ENCODE measurements at regions not wholly inside any gene's neighbourhood (a gene's known extent, or its start where the extent isn't known, plus 50 kb on each side); places are given as distances from the start of the nearest gene placed in this dataset.

GRCh38 chr6:8361259-8361658 lies 74.1 kb downstream of the SLC35B3 start:
- H3K36me3 Mint-ChIP-seq, result no peaks in the 10 kb centered on the region
- H3K4me3 Mint-ChIP-seq, result no peak overlapping the region
- H3K9me3 Mint-ChIP-seq, result no peaks in the 10 kb centered on the region
- no peak overlapping the region for H3K27ac Mint-ChIP-seq
- H3K27me3 Mint-ChIP-seq (ENCODE audit: low read depth in 3 of 3), result peaks cover 0 to 3% (median 0%) of the 10 kb centered on the region in 3 donors
- H3K4me1 Mint-ChIP-seq, result no peaks in the 10 kb centered on the region
- no peak for DNase-seq

DNA sequence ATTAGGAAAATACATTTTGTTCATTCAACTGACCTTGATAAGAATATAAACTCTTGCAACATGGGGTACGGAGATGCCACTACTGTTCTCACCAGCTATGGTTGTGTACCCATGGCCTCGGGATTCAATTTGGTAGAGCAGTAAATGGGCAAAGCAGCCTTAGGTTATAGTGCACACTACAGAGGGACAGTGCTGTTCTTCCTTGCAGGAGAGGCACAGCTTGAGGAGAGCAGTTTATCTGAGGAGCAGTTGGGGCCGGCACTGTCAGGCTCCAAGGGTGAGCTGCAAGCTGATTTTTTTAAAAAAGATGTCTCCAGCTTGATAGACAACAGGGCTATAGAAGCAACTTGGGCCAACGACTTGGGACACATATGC lies 82.4 kb downstream of the SLC35B3 start:
- H3K9me3 Mint-ChIP-seq, result peaks cover 0 to 11% (median 0%) of the 10 kb centered on the region in 6 donors
- H3K36me3 Mint-ChIP-seq, result no peaks in the 10 kb centered on the region
- no peak overlapping the region for H3K27ac Mint-ChIP-seq
- no peak overlapping the region for H3K4me3 Mint-ChIP-seq
- no peak for DNase-seq
- H3K27me3 Mint-ChIP-seq (ENCODE audit: low read depth in 3 of 3), result peaks cover 0 to 3% (median 2%) of the 10 kb centered on the region in 3 donors
- H3K4me1 Mint-ChIP-seq, result no peaks in the 10 kb centered on the region

GRCh38 chr6:8352335-8352965 lies 82.9 kb downstream of the SLC35B3 start:
- Mint-ChIP-seq H3K4me3 (no peak overlapping the region), H3K36me3 (no peaks in the 10 kb centered on the region), H3K9me3 (peaks cover 0 to 11% (median 2%) of the 10 kb centered on the region in 6 donors), H3K4me1 (no peaks in the 10 kb centered on the region), H3K27ac (no peak overlapping the region), H3K27me3 (ENCODE audit: low read depth in 3 of 3) (peaks cover 0 to 3% (median 2%) of the 10 kb centered on the region in 3 donors)
- DNase-seq, result no peak

- DNase-seq, result no peak
- Mint-ChIP-seq H3K27ac (no peak overlapping the region), H3K4me3 (no peak overlapping the region), H3K27me3 (ENCODE audit: low read depth in 3 of 3) (peaks cover 0 to 3% (median 0%) of the 10 kb centered on the region in 3 donors), H3K36me3 (peaks cover 0 to 4% (median 3%) of the 10 kb centered on the region in 3 donors), H3K4me1 (no peaks in the 10 kb centered on the region), H3K9me3 (peaks cover 0 to 16% (median 7%) of the 10 kb centered on the region in 6 donors)
Observed at GRCh38 chr6:8343600-8343999, 91.7 kb downstream of the SLC35B3 start.

- Mint-ChIP-seq H3K27me3 (ENCODE audit: low read depth in 3 of 3) (peaks cover 0 to 3% (median 0%) of the 10 kb centered on the region in 3 donors), H3K4me3 (no peak overlapping the region), H3K27ac (no peak overlapping the region), H3K4me1 (no peaks in the 10 kb centered on the region), H3K9me3 (peaks cover 0 to 12% (median 7%) of the 10 kb centered on the region in 6 donors), H3K36me3 (peaks cover 0 to 4% (median 3%) of the 10 kb centered on the region in 3 donors)
- DNase-seq, result no peak
Observed at GRCh38 chr6:8342241-8342819, 93.0 kb downstream of the SLC35B3 start.

DNA sequence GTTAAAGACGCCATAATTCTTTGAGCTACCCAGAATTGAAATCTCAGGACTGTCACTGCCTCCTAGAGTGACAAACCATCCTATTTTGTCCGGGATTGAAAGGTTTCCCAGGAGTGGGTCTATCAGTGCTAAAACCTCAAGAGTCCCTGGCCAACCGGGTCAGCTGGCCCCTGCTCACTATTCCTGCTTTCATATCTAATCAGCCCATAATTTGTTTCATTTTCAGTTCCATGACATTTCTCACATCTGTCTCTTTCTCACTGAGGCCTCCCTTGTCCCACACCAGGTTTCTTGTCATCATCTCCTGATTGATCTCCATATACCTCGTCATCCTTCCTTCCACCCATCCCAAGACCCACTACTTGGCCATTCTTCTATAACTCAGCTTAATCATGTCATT lies 98.2 kb downstream of the SLC35B3 start:
- Mint-ChIP-seq H3K36me3 (no peaks in the 10 kb centered on the region), H3K27ac (no peak overlapping the region), H3K4me3 (no peak overlapping the region), H3K4me1 (no peaks in the 10 kb centered on the region), H3K9me3 (no peaks in the 10 kb centered on the region), H3K27me3 (ENCODE audit: low read depth in 3 of 3) (peaks cover 0 to 3% (median 0%) of the 10 kb centered on the region in 3 donors)
- no peak for DNase-seq

- no peak overlapping the region for H3K4me3 Mint-ChIP-seq
- peaks cover 0 to 3% (median 0%) of the 10 kb centered on the region in 3 donors for H3K27me3 Mint-ChIP-seq (ENCODE audit: low read depth in 3 of 3)
- no peak overlapping the region for H3K27ac Mint-ChIP-seq
- no peak for DNase-seq
- H3K9me3 Mint-ChIP-seq, result no peaks in the 10 kb centered on the region
- no peaks in the 10 kb centered on the region for H3K36me3 Mint-ChIP-seq
- no peaks in the 10 kb centered on the region for H3K4me1 Mint-ChIP-seq
Observed at GRCh38 chr6:8336406-8337057, 98.8 kb downstream of the SLC35B3 start.

DNA sequence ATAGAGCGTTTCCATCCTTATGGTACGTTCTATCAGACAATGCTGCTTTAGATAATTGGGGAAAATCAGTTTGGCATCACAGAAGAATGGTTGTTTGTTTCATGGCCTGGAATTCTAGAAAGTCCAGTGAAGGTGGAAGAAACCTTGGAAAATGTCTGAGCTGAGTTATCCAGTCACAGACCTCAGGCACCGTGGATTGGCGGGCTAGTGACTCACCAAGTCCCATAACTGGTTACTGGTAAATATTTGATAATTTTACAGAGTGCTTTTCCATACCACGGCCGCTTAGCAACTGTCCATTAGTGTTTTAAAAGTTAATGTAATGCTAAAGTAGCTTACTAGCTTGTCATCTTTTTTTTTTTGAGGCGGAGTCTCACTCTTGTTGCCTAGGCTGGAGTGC lies 99.4 kb downstream of the SLC35B3 start:
- Mint-ChIP-seq H3K4me3 (no peak overlapping the region), H3K27ac (no peak overlapping the region), H3K27me3 (ENCODE audit: low read depth in 3 of 3) (peaks cover 0 to under 1% (median 0%) of the 10 kb centered on the region in 3 donors)

DNA sequence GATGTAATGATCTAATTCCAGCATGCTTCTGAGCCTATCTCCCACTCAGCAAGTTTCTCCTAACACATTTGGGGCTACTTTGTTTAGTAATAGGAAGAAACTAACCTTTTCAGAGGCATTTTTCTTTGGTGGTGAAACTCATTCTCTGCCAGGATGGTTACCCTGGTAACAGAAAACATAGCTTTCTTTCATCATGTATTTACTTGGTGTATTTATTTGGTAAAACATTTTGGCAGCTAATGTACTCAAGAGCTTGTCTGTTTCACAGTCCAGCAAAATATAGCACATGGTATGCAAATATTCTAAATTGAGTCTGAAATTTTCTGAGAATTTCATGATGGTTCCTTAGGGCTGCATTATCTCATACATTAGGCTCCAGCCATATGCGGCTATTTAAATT lies 100.0 kb downstream of the SLC35B3 start:
- Mint-ChIP-seq H3K27me3 (ENCODE audit: low read depth in 3 of 3) (no peaks in the 10 kb centered on the region), H3K36me3 (no peaks in the 10 kb centered on the region), H3K4me3 (no peak overlapping the region), H3K9me3 (no peaks in the 10 kb centered on the region), H3K4me1 (no peaks in the 10 kb centered on the region), H3K27ac (no peak overlapping the region)
- DNase-seq, result no peak

More for the DNA sequence above, 99.4 kb downstream of the SLC35B3 start:
- Mint-ChIP-seq H3K9me3 (no peaks in the 10 kb centered on the region), H3K36me3 (no peaks in the 10 kb centered on the region), H3K4me1 (no peaks in the 10 kb centered on the region)
- no peak for DNase-seq

- no peaks in the 10 kb centered on the region for H3K27me3 Mint-ChIP-seq (ENCODE audit: low read depth in 3 of 3)
- H3K27ac Mint-ChIP-seq, result no peak overlapping the region
- H3K4me3 Mint-ChIP-seq, result no peak overlapping the region
- no peaks in the 10 kb centered on the region for H3K4me1 Mint-ChIP-seq
- H3K9me3 Mint-ChIP-seq, result no peaks in the 10 kb centered on the region
- DNase-seq, result no peak
- H3K36me3 Mint-ChIP-seq, result no peaks in the 10 kb centered on the region
Observed at GRCh38 chr6:8334113-8334512, 101.2 kb downstream of the SLC35B3 start.

GRCh38 chr6:8329562-8329961 lies 105.8 kb downstream of the SLC35B3 start:
- Mint-ChIP-seq H3K27ac (no peak overlapping the region), H3K9me3 (no peaks in the 10 kb centered on the region), H3K36me3 (no peaks in the 10 kb centered on the region), H3K4me1 (no peaks in the 10 kb centered on the region), H3K27me3 (ENCODE audit: low read depth in 3 of 3) (peaks cover 0 to 3% (median 2%) of the 10 kb centered on the region in 3 donors), H3K4me3 (no peak overlapping the region)
- no peak for DNase-seq

- peaks cover 0 to 2% (median 0%) of the 10 kb centered on the region in 6 donors for H3K9me3 Mint-ChIP-seq
- H3K4me1 Mint-ChIP-seq, result no peaks in the 10 kb centered on the region
- no peak overlapping the region for H3K27ac Mint-ChIP-seq
- H3K4me3 Mint-ChIP-seq, result no peak overlapping the region
- no peak for DNase-seq
- H3K27me3 Mint-ChIP-seq (ENCODE audit: low read depth in 3 of 3), result peaks cover 0 to 3% (median 2%) of the 10 kb centered on the region in 3 donors
- H3K36me3 Mint-ChIP-seq, result no peaks in the 10 kb centered on the region
Observed at GRCh38 chr6:8325743-8326142, 109.6 kb downstream of the SLC35B3 start.

DNA sequence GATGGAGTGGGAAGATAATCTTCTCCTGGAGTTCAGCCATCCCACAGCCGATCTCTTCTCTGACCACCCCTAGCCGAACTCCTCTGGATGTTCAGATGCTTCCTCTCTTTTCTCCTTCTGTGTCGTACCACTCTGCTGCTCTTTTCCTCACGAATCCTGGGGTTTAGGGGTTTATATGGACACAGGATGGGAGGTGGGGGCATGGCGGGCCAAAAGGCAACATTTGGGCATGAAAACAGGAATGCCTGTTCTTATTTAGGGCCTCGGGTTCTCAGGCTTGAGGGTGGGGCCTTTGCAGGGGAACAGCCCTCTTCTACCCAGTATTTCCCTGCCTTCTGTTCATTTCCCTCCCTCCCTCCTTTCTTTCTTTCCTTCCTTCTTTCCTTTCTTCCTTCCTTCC lies 112.7 kb downstream of the SLC35B3 start:
- no peak for DNase-seq
- no peaks in the 10 kb centered on the region for H3K4me1 Mint-ChIP-seq
- H3K27ac Mint-ChIP-seq, result no peak overlapping the region

DNA sequence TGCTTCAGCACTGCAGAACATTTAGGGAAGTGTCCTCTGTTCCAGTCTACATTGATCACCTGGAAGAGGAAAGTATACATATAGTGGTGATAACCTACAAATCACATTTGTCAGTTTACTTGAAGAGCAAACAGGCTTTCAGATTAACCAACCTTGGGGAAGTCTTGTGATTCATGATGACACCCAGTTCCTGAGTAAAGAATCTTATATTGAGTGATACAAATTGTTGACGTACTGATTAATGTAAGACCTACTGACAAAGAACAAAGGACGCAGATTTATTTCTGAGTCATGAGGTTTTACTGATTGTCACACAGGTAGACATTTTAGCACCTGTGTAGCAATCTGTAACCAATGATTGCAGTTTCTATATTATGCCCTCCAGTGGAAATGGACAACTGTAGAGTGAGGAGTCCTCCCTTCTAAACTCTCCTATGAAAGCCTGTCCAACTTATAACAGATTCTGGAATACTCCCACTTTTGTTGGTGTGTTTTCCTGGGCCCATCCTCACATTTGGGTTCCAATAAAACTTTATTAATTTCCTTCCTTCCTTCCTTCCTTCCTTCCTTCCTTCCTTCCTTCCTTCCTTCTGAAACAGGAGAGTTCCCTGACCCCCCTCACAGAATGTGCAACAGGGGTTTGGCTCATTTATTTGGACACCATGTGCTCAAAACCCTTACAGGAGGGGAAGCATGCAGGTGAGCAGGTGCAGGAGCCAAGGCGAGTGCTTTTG lies 113.5 kb downstream of the SLC35B3 start:
- H3K27me3 Mint-ChIP-seq (ENCODE audit: low read depth in 3 of 3), result peaks cover 0 to 4% (median 3%) of the 10 kb centered on the region in 3 donors
- peaks cover 0 to 2% (median 0%) of the 10 kb centered on the region in 6 donors for H3K9me3 Mint-ChIP-seq
- DNase-seq, result no peak
- H3K36me3 Mint-ChIP-seq, result no peaks in the 10 kb centered on the region
- no peak overlapping the region for H3K27ac Mint-ChIP-seq
- H3K4me3 Mint-ChIP-seq, result no peak overlapping the region
- H3K4me1 Mint-ChIP-seq, result no peaks in the 10 kb centered on the region

More for the DNA sequence above, 112.7 kb downstream of the SLC35B3 start:
- H3K27me3 Mint-ChIP-seq (ENCODE audit: low read depth in 3 of 3), result peaks cover 0 to 4% (median 3%) of the 10 kb centered on the region in 3 donors
- no peak overlapping the region for H3K4me3 Mint-ChIP-seq
- peaks cover 0 to 2% (median 0%) of the 10 kb centered on the region in 6 donors for H3K9me3 Mint-ChIP-seq
- no peaks in the 10 kb centered on the region for H3K36me3 Mint-ChIP-seq
